DND-41 (cell line): ENCODE measurements at regions not wholly inside any gene's neighbourhood (a gene's known extent, or its start where the extent isn't known, plus 50 kb on each side); places are given as distances from the start of the nearest gene placed in this dataset.

Experiments
- ATAC-seq: fragments of 200-7000 bp; cut with Tn5 transposase; 3 replicates; pipeline ENCODE4 v1.9.1; 2021; ENCODE audit warnings: low read depth; ENCODE audit not compliant: insufficient read depth
- DNase-seq: peaks from one replicate; pipeline ENCODE4 v3.0.0-alpha.2; 2020
- H2AFZ ChIP-seq: 2 replicates; pipeline ENCODE4 v1.6.0; 2012; ENCODE audit warnings: low read depth, low read length
- H3K27ac ChIP-seq: 2 replicates; pipeline ENCODE4 v1.5.1; 2012; ENCODE audit warnings: low read length, inconsistent platforms
- H3K27me3 ChIP-seq: fragments of 200-600 bp; sonication (generic); 2 replicates; pipeline ENCODE4 v1.6.0; 2012; ENCODE audit warnings: low read length, mild to moderate bottlenecking, inconsistent platforms; ENCODE audit not compliant: insufficient read depth, poor library complexity
- H3K36me3 ChIP-seq: 2 replicates; pipeline ENCODE4 v1.5.1; 2012; ENCODE audit warnings: low read length, inconsistent platforms; ENCODE audit not compliant: insufficient read depth
- H3K4me1 ChIP-seq: 2 replicates; pipeline ENCODE4 v1.5.1; 2012; ENCODE audit warnings: mild to moderate bottlenecking, low read length; ENCODE audit not compliant: insufficient read depth
- H3K4me2 ChIP-seq: 2 replicates; pipeline ENCODE4 v1.6.0; 2012; ENCODE audit warnings: mild to moderate bottlenecking, moderate library complexity, low read length, inconsistent platforms; ENCODE audit not compliant: insufficient read depth
- H3K4me3 ChIP-seq, 2 experiments: fragments of 200-600 bp in 1 of 2; shearing (Covaris generic) in 1 of 2; 2 replicates each; pipeline ENCODE4 v1.5.1; 2012 to 2016; ENCODE audit warnings: inconsistent platforms in 2 of 2, low read length in 2 of 2, mild to moderate bottlenecking in 2 of 2, low read depth in 1 of 2, moderate library complexity in 1 of 2
- H3K79me2 ChIP-seq: 2 replicates; pipeline ENCODE4 v1.6.0; 2012; ENCODE audit warnings: low read length, inconsistent platforms; ENCODE audit not compliant: insufficient read depth
- H3K9ac ChIP-seq: 2 replicates; pipeline ENCODE4 v1.6.0; 2012; ENCODE audit warnings: low read depth, mild to moderate bottlenecking, inconsistent platforms, low read length, moderate library complexity
- H3K9me3 ChIP-seq: 2 replicates; pipeline ENCODE4 v1.5.1; 2012; ENCODE audit warnings: low read length, moderate library complexity, mild to moderate bottlenecking, inconsistent platforms; ENCODE audit not compliant: insufficient read depth, severe bottlenecking
- H4K20me1 ChIP-seq: 2 replicates; pipeline ENCODE4 v1.6.0; 2012; ENCODE audit warnings: low read length; ENCODE audit not compliant: insufficient read depth
- EZH2 ChIP-seq: IDR thresholded peaks from 3 replicates; pipeline ENCODE4 v1.6.1; 2012; ENCODE audit warnings: borderline replicate concordance, low read depth, mild to moderate bottlenecking, moderate library complexity, low read length, inconsistent platforms; ENCODE audit not compliant: severe bottlenecking
- TF ChIP-seq, protein P1 (sequence below): IDR thresholded peaks from 2 replicates; pipeline ENCODE4 v1.5.1; 2012; ENCODE audit warnings: borderline replicate concordance, low read length, moderate library complexity, mild to moderate bottlenecking; ENCODE audit not compliant: poor library complexity, severe bottlenecking; ENCODE audit errors: extremely low read depth

- H4K20me1 ChIP-seq, result no peaks in the 10 kb centered on the region
- no peaks in the 10 kb centered on the region for H3K36me3 ChIP-seq
- no peak overlapping the region for H3K9ac ChIP-seq
- H3K27ac ChIP-seq, result no peak overlapping the region
- ATAC-seq (no peak), DNase-seq (no peak)
- TF ChIP-seq, protein P1, sequence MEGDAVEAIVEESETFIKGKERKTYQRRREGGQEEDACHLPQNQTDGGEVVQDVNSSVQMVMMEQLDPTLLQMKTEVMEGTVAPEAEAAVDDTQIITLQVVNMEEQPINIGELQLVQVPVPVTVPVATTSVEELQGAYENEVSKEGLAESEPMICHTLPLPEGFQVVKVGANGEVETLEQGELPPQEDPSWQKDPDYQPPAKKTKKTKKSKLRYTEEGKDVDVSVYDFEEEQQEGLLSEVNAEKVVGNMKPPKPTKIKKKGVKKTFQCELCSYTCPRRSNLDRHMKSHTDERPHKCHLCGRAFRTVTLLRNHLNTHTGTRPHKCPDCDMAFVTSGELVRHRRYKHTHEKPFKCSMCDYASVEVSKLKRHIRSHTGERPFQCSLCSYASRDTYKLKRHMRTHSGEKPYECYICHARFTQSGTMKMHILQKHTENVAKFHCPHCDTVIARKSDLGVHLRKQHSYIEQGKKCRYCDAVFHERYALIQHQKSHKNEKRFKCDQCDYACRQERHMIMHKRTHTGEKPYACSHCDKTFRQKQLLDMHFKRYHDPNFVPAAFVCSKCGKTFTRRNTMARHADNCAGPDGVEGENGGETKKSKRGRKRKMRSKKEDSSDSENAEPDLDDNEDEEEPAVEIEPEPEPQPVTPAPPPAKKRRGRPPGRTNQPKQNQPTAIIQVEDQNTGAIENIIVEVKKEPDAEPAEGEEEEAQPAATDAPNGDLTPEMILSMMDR, result no peak
- no peak for TF ChIP-seq EZH2
- H3K4me2 ChIP-seq, result no peak overlapping the region
- H3K4me3 ChIP-seq, result no peak overlapping the region
- H3K27me3 ChIP-seq, result no peaks in the 10 kb centered on the region
- no peaks in the 10 kb centered on the region for H3K9me3 ChIP-seq
- no peak overlapping the region for H2AFZ ChIP-seq
- no peaks in the 10 kb centered on the region for H3K79me2 ChIP-seq
- H3K4me1 ChIP-seq, result no peaks in the 10 kb centered on the region
Measured at GRCh38 chr13:80483157-80483556, 142.2 kb upstream of the SPRY2 start.

- H3K79me2 ChIP-seq, result no peaks in the 10 kb centered on the region
- H3K4me2 ChIP-seq, result no peak overlapping the region
- H2AFZ ChIP-seq, result no peak overlapping the region
- no peaks in the 10 kb centered on the region for H4K20me1 ChIP-seq
- DNase-seq (no peak), ATAC-seq (no peak)
- no peaks in the 10 kb centered on the region for H3K4me1 ChIP-seq
- no peaks in the 10 kb centered on the region for H3K36me3 ChIP-seq
- no peak overlapping the region for H3K27ac ChIP-seq
- no peak for TF ChIP-seq EZH2
- TF ChIP-seq, protein P1, result no peak
- no peak overlapping the region for H3K4me3 ChIP-seq
- no peak overlapping the region for H3K9ac ChIP-seq
- H3K27me3 ChIP-seq, result no peaks in the 10 kb centered on the region
- H3K9me3 ChIP-seq, result no peaks in the 10 kb centered on the region
Measured at GRCh38 chr13:80481588-80481987, 140.7 kb upstream of the SPRY2 start.

DNA sequence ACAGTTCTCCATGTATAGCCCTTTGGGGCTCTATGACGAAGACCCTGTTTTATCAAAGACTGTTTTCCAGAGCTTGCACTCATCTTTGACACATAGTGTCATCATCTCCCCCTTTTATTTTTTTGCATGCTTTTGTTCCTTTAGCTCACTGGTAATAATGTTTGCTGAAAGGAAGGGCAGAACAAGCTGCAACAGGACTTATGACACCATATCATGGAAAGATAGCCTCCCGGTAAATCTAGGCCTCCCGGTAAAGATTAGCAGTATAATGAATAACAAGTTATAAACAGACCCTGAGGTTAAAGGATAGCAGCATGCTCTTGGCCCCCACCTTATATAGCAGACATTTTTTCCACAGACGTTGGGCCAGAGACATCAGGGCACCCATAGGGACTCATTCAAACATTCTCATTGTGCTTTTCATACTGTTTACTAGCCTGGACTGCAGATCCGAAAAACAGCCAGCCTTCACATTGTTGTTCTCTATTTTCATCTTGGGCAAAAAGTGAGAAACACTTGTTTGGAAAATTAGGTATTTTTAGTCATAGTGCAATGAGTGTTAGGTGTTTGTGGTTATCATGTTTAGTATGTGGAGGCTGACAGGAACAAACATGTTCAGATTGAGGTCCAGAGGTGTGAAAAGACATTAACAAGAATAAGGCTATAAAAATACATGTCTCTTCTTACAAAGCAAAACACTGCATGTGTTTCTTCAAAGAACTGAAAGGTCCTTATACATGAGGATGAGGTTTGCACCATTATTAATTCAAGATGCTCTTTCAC lies 136.9 kb upstream of the SPRY2 start:
- no peak overlapping the region for H3K4me2 ChIP-seq
- ATAC-seq (no peak), DNase-seq (no peak)
- H4K20me1 ChIP-seq, result no peaks in the 10 kb centered on the region
- no peaks in the 10 kb centered on the region for H3K79me2 ChIP-seq
- H3K9ac ChIP-seq, result no peak overlapping the region
- no peak overlapping the region for H2AFZ ChIP-seq
- H3K4me3 ChIP-seq, result no peak overlapping the region
- no peaks in the 10 kb centered on the region for H3K27me3 ChIP-seq
- H3K36me3 ChIP-seq, result no peaks in the 10 kb centered on the region
- TF ChIP-seq, protein P1, result no peak
- no peak for TF ChIP-seq EZH2
- H3K9me3 ChIP-seq, result no peaks in the 10 kb centered on the region
- no peak overlapping the region for H3K27ac ChIP-seq
- H3K4me1 ChIP-seq, result no peaks in the 10 kb centered on the region

GRCh38 chr13:80476953-80477352 lies 136.0 kb upstream of the SPRY2 start:
- no peak overlapping the region for H3K9ac ChIP-seq
- H3K9me3 ChIP-seq, result no peaks in the 10 kb centered on the region
- no peaks in the 10 kb centered on the region for H4K20me1 ChIP-seq
- H3K27ac ChIP-seq, result no peak overlapping the region
- H3K27me3 ChIP-seq, result no peaks in the 10 kb centered on the region
- H3K79me2 ChIP-seq, result no peaks in the 10 kb centered on the region
- H3K4me1 ChIP-seq, result no peaks in the 10 kb centered on the region
- no peak overlapping the region for H3K4me3 ChIP-seq
- H3K4me2 ChIP-seq, result no peak overlapping the region
- ATAC-seq, result no peak
- no peak for TF ChIP-seq EZH2
- TF ChIP-seq, protein P1, result no peak
- no peaks in the 10 kb centered on the region for H3K36me3 ChIP-seq
- H2AFZ ChIP-seq, result no peak overlapping the region
- DNase-seq, result no peak
